HepG2 (cell line): ENCODE measurements at regions not wholly inside any gene's neighbourhood (a gene's known extent, or its start where the extent isn't known, plus 50 kb on each side); places are given as distances from the start of the nearest gene placed in this dataset.

Source experiments
- AGO1 ChIP-seq: fragments of 200-400 bp; formaldehyde crosslinking; IDR thresholded peaks from 2 replicates; pipeline ENCODE4 v1.6.1; 2017; ENCODE audit warnings: mild to moderate bottlenecking, low read depth, low read length, moderate library complexity; ENCODE audit not compliant: poor library complexity, severe bottlenecking
- EP300 ChIP-seq, 3 experiments: sonication (generic) in 1 of 3; formaldehyde crosslinking in 1 of 3; IDR thresholded peaks; 2 replicates each; pipeline versions ENCODE4 v1.5.1 to v1.6.1; 2011 to 2020; ENCODE audit warnings: low read depth in 2 of 3, low read length in 2 of 3, borderline replicate concordance in 1 of 3, improper control_type of control experiment in 1 of 3, mild to moderate bottlenecking in 1 of 3, missing genetic modification reagents in 1 of 3, moderate library complexity in 1 of 3
- EZH2 ChIP-seq: conservative IDR thresholded peaks from 2 replicates; pipeline ENCODE4 v1.6.1; 2012; ENCODE audit warnings: mild to moderate bottlenecking, low read depth, low read length, moderate library complexity
- KDM5B ChIP-seq: sonication (generic); formaldehyde crosslinking; IDR thresholded peaks from 2 replicates; pipeline ENCODE4 v1.4.0; 2020; ENCODE audit warnings: missing genetic modification reagents, mild to moderate bottlenecking, borderline replicate concordance
- PHF8 ChIP-seq: sonication (generic); formaldehyde crosslinking; IDR thresholded peaks from 2 replicates; pipeline ENCODE4 v1.5.0; 2020; ENCODE audit warnings: missing genetic modification reagents
- ZBTB43 ChIP-seq: sonication (generic); formaldehyde crosslinking; conservative IDR thresholded peaks from 2 replicates; pipeline ENCODE4 v1.4.0; 2020; ENCODE audit warnings: missing genetic modification reagents
- ZSCAN25 ChIP-seq: sonication (generic); formaldehyde crosslinking; IDR thresholded peaks from 2 replicates; pipeline ENCODE4 v1.8.0; 2022; ENCODE audit warnings: mild to moderate bottlenecking, missing genetic modification reagents
- TF ChIP-seq, protein P1 (sequence below): sonication (generic); formaldehyde crosslinking; IDR thresholded peaks from 2 replicates; pipeline ENCODE4 v1.5.0; 2020; ENCODE audit warnings: mild to moderate bottlenecking, missing genetic modification reagents, moderate library complexity
- TF ChIP-seq, protein P2 (sequence below): sonication (generic); formaldehyde crosslinking; IDR thresholded peaks from 2 replicates; pipeline ENCODE4 v1.4.0; 2020; ENCODE audit warnings: missing genetic modification reagents

- TF ChIP-seq EP300 (IDR thresholded peaks at IDR 0.05; ENCODE audit: low read depth in 2 of 2, low read length in 2 of 2), result no peak
- TF ChIP-seq EP300 (CRISPR knock-in tag; IDR thresholded peaks at IDR 0.05; ENCODE audit: borderline replicate concordance), result no peak
- TF ChIP-seq AGO1, result no peak
- TF ChIP-seq ZBTB43, result no peak
- no peak for TF ChIP-seq EZH2
- TF ChIP-seq, protein P1, sequence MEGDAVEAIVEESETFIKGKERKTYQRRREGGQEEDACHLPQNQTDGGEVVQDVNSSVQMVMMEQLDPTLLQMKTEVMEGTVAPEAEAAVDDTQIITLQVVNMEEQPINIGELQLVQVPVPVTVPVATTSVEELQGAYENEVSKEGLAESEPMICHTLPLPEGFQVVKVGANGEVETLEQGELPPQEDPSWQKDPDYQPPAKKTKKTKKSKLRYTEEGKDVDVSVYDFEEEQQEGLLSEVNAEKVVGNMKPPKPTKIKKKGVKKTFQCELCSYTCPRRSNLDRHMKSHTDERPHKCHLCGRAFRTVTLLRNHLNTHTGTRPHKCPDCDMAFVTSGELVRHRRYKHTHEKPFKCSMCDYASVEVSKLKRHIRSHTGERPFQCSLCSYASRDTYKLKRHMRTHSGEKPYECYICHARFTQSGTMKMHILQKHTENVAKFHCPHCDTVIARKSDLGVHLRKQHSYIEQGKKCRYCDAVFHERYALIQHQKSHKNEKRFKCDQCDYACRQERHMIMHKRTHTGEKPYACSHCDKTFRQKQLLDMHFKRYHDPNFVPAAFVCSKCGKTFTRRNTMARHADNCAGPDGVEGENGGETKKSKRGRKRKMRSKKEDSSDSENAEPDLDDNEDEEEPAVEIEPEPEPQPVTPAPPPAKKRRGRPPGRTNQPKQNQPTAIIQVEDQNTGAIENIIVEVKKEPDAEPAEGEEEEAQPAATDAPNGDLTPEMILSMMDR, result no peak
- no peak for TF ChIP-seq PHF8 (CRISPR knock-in tag)
- TF ChIP-seq ZSCAN25, result no peak
- TF ChIP-seq, protein P2, sequence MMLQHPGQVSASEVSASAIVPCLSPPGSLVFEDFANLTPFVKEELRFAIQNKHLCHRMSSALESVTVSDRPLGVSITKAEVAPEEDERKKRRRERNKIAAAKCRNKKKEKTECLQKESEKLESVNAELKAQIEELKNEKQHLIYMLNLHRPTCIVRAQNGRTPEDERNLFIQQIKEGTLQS (CRISPR knock-in tag), result no peak
- no peak for TF ChIP-seq KDM5B (CRISPR knock-in tag)
These were observed 212.6 kb downstream of the DTHD1 start for GRCh38 chr4:36494016-36494415.
